ENCODE measurements at regions not wholly inside any gene's neighbourhood (a gene's known extent, or its start where the extent isn't known, plus 50 kb on each side); places are given as distances from the start of the nearest gene placed in this dataset.

DNA sequence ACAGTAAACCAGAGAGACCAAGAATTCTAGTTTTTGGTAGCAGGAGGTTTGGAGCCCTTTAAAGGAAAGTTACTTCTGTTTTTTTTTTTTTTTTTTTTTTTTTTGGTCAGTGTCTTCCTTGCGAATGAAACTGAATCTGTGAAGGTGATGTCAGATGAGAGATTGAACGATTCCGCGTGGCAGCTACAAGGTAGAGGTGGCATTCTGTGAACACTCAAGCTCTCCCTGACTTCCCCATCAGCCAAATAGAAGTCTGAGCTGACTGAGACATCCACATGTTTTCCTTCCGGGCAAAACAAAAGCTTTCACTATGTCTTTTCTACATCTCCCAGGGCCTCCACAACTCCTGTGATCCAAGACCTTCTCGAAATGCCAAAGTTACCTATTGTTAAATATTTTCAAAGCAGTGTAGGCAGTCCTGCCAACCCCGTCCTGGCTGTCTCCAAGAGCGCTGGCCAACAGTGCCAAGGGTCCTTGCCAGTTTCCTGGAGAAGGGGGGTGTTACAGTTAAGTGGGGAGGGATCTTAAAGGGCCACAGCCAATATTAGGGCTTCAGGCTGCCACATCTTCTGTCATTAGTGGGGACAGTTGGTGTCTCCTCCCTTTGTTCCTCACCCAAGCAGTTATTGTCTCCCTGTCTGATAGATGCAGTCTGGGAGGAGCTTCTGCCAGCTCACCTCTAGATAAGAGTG is 102.9 kb upstream of the SLC34A2 start:
- TF ChIP-seq, protein P1, sequence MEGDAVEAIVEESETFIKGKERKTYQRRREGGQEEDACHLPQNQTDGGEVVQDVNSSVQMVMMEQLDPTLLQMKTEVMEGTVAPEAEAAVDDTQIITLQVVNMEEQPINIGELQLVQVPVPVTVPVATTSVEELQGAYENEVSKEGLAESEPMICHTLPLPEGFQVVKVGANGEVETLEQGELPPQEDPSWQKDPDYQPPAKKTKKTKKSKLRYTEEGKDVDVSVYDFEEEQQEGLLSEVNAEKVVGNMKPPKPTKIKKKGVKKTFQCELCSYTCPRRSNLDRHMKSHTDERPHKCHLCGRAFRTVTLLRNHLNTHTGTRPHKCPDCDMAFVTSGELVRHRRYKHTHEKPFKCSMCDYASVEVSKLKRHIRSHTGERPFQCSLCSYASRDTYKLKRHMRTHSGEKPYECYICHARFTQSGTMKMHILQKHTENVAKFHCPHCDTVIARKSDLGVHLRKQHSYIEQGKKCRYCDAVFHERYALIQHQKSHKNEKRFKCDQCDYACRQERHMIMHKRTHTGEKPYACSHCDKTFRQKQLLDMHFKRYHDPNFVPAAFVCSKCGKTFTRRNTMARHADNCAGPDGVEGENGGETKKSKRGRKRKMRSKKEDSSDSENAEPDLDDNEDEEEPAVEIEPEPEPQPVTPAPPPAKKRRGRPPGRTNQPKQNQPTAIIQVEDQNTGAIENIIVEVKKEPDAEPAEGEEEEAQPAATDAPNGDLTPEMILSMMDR (IDR thresholded peaks at IDR 0.05 in 8 of 11, conservative IDR thresholded peaks at IDR 0.05 in 3 of 11), result no peak
- no peak for TF ChIP-seq POLR2AphosphoS5 (IDR thresholded peaks at IDR 0.05)
- TF ChIP-seq POLR2A (IDR thresholded peaks at IDR 0.05), result no peak
